ENCODE measurements at regions not wholly inside any gene's neighbourhood (a gene's known extent, or its start where the extent isn't known, plus 50 kb on each side); places are given as distances from the start of the nearest gene placed in this dataset.

DNA sequence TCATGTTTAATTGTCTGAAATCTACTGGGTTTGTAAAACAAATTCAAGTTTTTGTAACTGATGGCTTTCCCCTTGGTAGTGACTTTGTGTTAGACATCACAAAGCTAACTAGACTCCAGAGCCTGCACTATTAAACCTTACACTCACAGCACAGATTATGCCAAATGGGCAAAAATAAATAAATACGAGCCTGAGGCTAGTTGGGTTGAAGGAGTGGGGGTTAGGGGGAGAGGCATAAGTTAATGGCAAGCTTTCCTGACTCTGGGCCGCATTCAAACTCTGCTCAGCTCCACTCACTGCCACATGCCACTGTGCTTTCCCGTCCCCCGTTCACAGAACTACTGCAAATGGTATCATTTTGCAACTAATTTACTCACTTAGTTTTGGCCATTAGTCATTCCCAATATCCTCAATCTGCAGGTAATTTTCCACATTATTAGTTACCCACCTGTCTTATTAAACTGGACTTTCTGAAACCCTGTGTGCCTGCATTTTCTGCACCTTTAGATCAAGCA is 1079.9 kb upstream of the PIK3C3 start (continued):
- no peak for TF ChIP-seq FOSL1 (IDR thresholded peaks at IDR 0.05; ENCODE audit: insufficient read depth, low read depth, low read length)
- no peak for TF ChIP-seq CREB1 (IDR thresholded peaks at IDR 0.05)

Measured in H1 (cell line).